PC-3 (cell line): ENCODE measurements at regions not wholly inside any gene's neighbourhood (a gene's known extent, or its start where the extent isn't known, plus 50 kb on each side); places are given as distances from the start of the nearest gene placed in this dataset.

Source experiments
- ATAC-seq: fragments of 200-7000 bp; cut with Tn5 transposase; 2 replicates; pipeline ENCODE4 v1.9.1; 2020; ENCODE audit warnings: mild to moderate bottlenecking, moderate library complexity
- BruUV-seq: library from RNA; stranded (reverse); fragments of 400-500 nt; replicated peaks from 2 replicates; lab custom pipeline; 2021; lab: Mats Ljungman, UMichigan
- CTCF ChIA-PET: fragments of 300-600 bp; sonication (Branson Sonifier 250); formaldehyde crosslinking; loops from one replicate; lab custom pipeline; 2022; ENCODE audit warnings: antibody characterized with exemption; lab: Charles Lee
- POLR2A ChIA-PET: fragments of 300-600 bp; sonication (Branson Sonifier 250); formaldehyde crosslinking; loops from one replicate; lab custom pipeline; 2022; ENCODE audit warnings: antibody characterized with exemption; ENCODE audit not compliant: unreplicated experiment; lab: Charles Lee
- DNase-seq: peaks from one replicate; pipeline ENCODE4 v3.0.0-alpha.2; 2015
- H2AFZ ChIP-seq: fragments of 300-600 bp; sonication (generic); 2 replicates; pipeline ENCODE4 v1.6.0; 2016; ENCODE audit warnings: antibody characterized with exemption, low read length
- H3F3A ChIP-seq: fragments of 300-600 bp; sonication (generic); one replicate; pipeline ENCODE4 v1.6.0; 2017; ENCODE audit warnings: antibody characterized with exemption, low read length, control low read depth, mild to moderate bottlenecking; ENCODE audit not compliant: unreplicated experiment
- H3K27ac ChIP-seq: fragments of 300-600 bp; sonication (generic); 2 replicates; pipeline ENCODE4 v1.5.1; 2016; ENCODE audit warnings: mild to moderate bottlenecking, low read length
- H3K27me3 ChIP-seq: fragments of 300-600 bp; sonication (generic); 2 replicates; pipeline ENCODE4 v1.6.1; 2016; ENCODE audit warnings: low read length, mixed read lengths
- H3K36me3 ChIP-seq: fragments of 300-600 bp; sonication (generic); 2 replicates; pipeline ENCODE4 v1.6.1; 2016; ENCODE audit warnings: low read depth, mixed run types, low read length, mixed read lengths
- H3K4me1 ChIP-seq: fragments of 300-600 bp; sonication (generic); 2 replicates; pipeline ENCODE4 v1.5.1; 2016; ENCODE audit warnings: low read length; ENCODE audit not compliant: insufficient read depth
- H3K4me2 ChIP-seq: fragments of 300-600 bp; sonication (generic); 2 replicates; pipeline ENCODE4 v1.6.0; 2016; ENCODE audit warnings: low read length
- H3K4me3 ChIP-seq: fragments of 300-600 bp; sonication (generic); 2 replicates; pipeline ENCODE4 v1.5.1; 2016; ENCODE audit warnings: mild to moderate bottlenecking, low read length, mixed read lengths
- H3K79me2 ChIP-seq: fragments of 300-600 bp; sonication (generic); 2 replicates; pipeline ENCODE4 v1.6.1; 2017; ENCODE audit warnings: low read length, mixed read lengths
- H3K9ac ChIP-seq: fragments of 300-600 bp; sonication (generic); 2 replicates; pipeline ENCODE4 v1.6.0; 2016; ENCODE audit warnings: mild to moderate bottlenecking, low read length
- H3K9me2 ChIP-seq: fragments of 300-600 bp; sonication (generic); replicated peaks from 2 replicates; pipeline ENCODE4 v1.6.1; 2016; ENCODE audit warnings: mixed run types, low read length, mixed read lengths
- H3K9me3 ChIP-seq: fragments of 300-600 bp; sonication (generic); 2 replicates; pipeline ENCODE4 v1.6.1; 2016; ENCODE audit warnings: low read length, mixed read lengths
- H4K20me1 ChIP-seq: fragments of 300-600 bp; sonication (generic); 2 replicates; pipeline ENCODE4 v1.6.1; 2016; ENCODE audit warnings: low read length, mixed read lengths
- EZH2 ChIP-seq: fragments of 300-600 bp; sonication (generic); IDR thresholded peaks from one replicate; pipeline ENCODE4 v1.6.1; 2017; ENCODE audit warnings: antibody characterized with exemption, mild to moderate bottlenecking, low read length; ENCODE audit not compliant: unreplicated experiment
- EZH2phosphoT487 ChIP-seq: fragments of 300-600 bp; sonication (generic); IDR thresholded peaks from 2 replicates; pipeline ENCODE4 v1.6.1; 2018; ENCODE audit warnings: mild to moderate bottlenecking, antibody characterized with exemption, low read length, borderline replicate concordance
- intact Hi-C: fragments of 100-400 bp; cut with micrococcal nuclease; formaldehyde crosslinking; loops from 2 replicates; pipeline ENCODE4 v1.9.0; 2023
- TF ChIP-seq, protein P1 (sequence below): fragments of 300-600 bp; sonication (generic); conservative IDR thresholded peaks from 2 replicates; pipeline ENCODE4 v1.5.1; 2017; ENCODE audit warnings: antibody characterized with exemption, low read depth, mild to moderate bottlenecking, low read length

DNA sequence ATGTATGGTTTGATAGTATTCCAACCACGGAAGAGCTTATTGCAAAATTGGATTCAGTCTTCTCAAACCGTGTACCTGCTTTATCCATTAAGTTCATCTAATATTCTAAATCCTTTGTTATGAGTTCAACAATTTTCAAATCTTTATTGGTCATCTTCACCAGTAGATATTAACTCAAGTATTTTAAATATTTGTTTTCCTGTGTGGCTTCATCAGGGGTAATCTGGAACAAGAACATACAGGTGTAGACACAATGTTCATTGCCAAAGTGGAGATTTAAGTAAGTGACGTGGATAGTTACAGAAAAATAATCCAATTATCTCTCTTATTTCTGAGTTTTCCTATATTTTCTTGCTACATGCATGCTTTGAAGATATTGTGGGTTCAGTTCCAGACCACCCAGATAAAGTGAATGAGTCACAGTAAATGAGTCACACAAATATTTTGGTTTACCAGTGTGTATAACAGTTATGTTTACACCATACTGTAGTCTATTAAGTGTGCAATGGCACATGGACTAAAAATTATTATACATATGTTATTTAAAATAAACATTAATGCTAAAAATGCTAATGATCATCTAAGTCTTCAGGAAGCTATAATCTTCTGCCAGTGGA lies 429.0 kb upstream of the POT1 start:
- TF ChIP-seq, protein P1, sequence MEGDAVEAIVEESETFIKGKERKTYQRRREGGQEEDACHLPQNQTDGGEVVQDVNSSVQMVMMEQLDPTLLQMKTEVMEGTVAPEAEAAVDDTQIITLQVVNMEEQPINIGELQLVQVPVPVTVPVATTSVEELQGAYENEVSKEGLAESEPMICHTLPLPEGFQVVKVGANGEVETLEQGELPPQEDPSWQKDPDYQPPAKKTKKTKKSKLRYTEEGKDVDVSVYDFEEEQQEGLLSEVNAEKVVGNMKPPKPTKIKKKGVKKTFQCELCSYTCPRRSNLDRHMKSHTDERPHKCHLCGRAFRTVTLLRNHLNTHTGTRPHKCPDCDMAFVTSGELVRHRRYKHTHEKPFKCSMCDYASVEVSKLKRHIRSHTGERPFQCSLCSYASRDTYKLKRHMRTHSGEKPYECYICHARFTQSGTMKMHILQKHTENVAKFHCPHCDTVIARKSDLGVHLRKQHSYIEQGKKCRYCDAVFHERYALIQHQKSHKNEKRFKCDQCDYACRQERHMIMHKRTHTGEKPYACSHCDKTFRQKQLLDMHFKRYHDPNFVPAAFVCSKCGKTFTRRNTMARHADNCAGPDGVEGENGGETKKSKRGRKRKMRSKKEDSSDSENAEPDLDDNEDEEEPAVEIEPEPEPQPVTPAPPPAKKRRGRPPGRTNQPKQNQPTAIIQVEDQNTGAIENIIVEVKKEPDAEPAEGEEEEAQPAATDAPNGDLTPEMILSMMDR: no peak
- no peak for TF ChIP-seq EZH2phosphoT487
- TF ChIP-seq EZH2: no peak
- Histone ChIP-seq H3K9ac (no peak overlapping the region), H2AFZ (no peak overlapping the region), H3K4me2 (no peak overlapping the region), H3F3A (no peaks in the 10 kb centered on the region), H3K79me2 (no peaks in the 10 kb centered on the region), H3K27me3 (no peaks in the 10 kb centered on the region), H3K9me3 (no peaks in the 10 kb centered on the region), H3K36me3 (no peaks in the 10 kb centered on the region), H3K27ac (no peak overlapping the region), H3K4me1 (no peaks in the 10 kb centered on the region), H3K9me2 (no peaks in the 10 kb centered on the region), H3K4me3 (no peak overlapping the region), H4K20me1 (no peaks in the 10 kb centered on the region)
- intact Hi-C loops: no loop called here
- DNase-seq (peak; percentile 1), ATAC-seq (no peak)
- CTCF ChIA-PET: interaction anchor here (0.7 kb wide), 1 partner anchor 331 kb away, joined by 3 read pairs; no protein-coding TSS in a partner anchor
- BruUV-seq: no TSS peak
- POLR2A ChIA-PET: no interaction called here

DNA sequence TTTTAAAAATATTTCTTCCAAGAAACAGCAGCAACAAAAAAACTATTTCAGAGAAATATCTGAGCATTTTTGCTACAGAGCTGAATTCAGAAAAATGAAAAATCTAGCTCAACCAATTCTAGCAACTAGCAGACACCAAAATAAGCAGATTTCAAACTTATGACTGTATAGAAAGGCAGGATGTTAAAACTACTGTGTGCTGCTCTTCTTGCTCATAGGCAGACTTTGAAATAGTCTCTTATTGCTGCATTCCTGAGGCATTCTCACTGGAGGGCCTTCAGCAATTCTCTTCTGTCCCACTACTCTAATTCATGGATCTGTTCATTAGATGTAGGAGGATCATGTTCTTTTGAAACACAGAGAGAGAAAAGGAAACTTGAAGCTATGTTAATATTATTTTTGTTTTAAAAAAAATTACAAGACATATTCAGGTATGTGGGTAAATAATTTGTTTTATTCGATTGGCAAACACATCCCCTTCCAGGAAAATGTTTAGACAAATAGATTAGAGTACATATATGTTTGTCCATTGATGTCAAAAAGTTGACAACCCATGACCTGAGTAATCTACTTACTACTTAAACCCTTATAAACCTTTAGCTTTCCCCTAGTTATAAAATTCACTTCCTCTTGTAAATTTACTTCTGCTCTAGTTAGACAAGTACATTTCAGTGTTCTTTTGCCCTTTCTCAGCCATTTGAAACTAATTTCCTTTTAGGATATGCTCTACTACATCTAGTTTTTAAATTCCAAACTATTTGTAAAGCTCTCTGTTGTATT lies 428.2 kb upstream of the POT1 start:
- Histone ChIP-seq H3K9ac (no peak overlapping the region), H3K9me2 (no peaks in the 10 kb centered on the region), H2AFZ (no peak overlapping the region), H3K4me1 (no peaks in the 10 kb centered on the region), H3K27me3 (no peaks in the 10 kb centered on the region), H3F3A (no peaks in the 10 kb centered on the region), H3K9me3 (no peaks in the 10 kb centered on the region), H3K4me2 (no peak overlapping the region), H4K20me1 (no peaks in the 10 kb centered on the region), H3K79me2 (no peaks in the 10 kb centered on the region), H3K36me3 (no peaks in the 10 kb centered on the region), H3K27ac (no peak overlapping the region), H3K4me3 (no peak overlapping the region)
- BruUV-seq: no TSS peak
- DNase-seq (no peak), ATAC-seq (peak; percentile 50)
- ChIA-PET CTCF (interaction anchor here (0.7 kb wide), 1 partner anchor 330 kb away, joined by 3 read pairs; no protein-coding TSS in a partner anchor), POLR2A (no interaction called here)
- intact Hi-C loops: no loop called here
- TF ChIP-seq EZH2 (no peak), EZH2phosphoT487 (no peak)
- TF ChIP-seq, protein P1: no peak

DNA sequence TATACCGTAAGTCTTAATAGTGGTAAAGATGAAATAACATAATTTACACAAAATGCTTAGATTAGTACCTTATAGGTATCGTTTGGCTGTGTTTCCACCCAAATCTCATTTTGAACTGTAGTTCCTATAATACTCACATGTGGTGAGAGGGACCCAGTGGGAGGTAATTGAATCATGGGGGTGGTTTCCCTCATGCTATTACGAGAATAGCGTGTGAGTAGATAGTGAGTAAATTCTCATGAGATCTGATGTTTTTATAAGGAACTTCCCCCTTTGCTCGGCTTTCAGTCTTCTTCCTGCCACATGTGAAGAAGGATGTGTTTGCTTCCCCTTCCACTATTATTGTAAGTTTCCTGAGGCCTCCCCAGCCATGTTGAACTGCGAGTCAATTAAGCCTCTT lies 426.3 kb upstream of the POT1 start:
- ChIA-PET POLR2A (no interaction called here), CTCF (no interaction called here)
- Histone ChIP-seq H3K9me2 (no peaks in the 10 kb centered on the region), H2AFZ (no peak overlapping the region), H3K9ac (no peak overlapping the region), H3K4me3 (no peak overlapping the region), H3K4me1 (no peaks in the 10 kb centered on the region), H3K27me3 (no peaks in the 10 kb centered on the region), H3F3A (no peaks in the 10 kb centered on the region), H3K36me3 (no peaks in the 10 kb centered on the region), H4K20me1 (no peaks in the 10 kb centered on the region), H3K27ac (no peak overlapping the region), H3K79me2 (no peaks in the 10 kb centered on the region), H3K9me3 (no peaks in the 10 kb centered on the region), H3K4me2 (no peak overlapping the region)
- ATAC-seq (no peak), DNase-seq (no peak)
- TF ChIP-seq EZH2 (no peak), EZH2phosphoT487 (no peak)
- TF ChIP-seq, protein P1: no peak
- intact Hi-C loops: no loop called here
- BruUV-seq: no TSS peak
